ENCODE measurements at regions not wholly inside any gene's neighbourhood (a gene's known extent, or its start where the extent isn't known, plus 50 kb on each side); places are given as distances from the start of the nearest gene placed in this dataset.

DNA sequence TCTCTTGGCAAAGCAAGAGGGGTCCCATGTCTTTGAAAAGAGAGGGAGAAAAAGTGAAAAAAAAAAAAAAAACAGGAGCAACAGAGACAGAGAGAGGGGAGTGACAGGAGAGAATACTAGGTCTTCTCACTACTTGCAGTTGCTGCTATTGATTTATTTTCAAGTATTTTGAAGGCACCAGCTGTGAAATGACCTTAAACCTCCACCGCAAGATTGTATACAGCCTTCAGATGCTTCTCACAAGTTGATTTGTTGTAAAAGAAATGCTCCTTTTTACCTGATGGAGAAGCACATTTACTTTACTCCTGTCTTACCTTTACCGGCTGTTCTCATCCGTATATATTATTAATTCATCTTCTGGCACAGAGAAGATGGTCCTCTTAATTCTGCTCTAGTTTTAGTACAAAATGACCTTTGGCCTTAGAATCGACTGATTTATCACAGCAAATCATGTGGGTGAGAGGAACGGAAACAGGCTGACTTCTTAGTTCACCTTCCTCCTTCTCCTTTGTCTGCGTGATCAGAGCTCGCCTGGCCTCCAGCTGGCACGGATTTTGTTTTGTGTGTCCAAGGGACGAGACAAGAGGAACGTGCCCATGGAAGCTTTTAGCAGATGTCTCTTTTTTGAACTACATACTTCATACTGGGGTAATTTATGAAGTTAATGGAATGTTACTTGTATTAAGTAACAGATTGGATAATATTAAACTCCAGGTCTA is 82.4 kb upstream of the PACRGL start:
- no peak for DNase-seq (ENCODE audit: extremely low read depth in 1 of 4, low spot score in 3 of 4)
- Histone ChIP-seq H3K27me3 (ENCODE audit: control insufficient read depth in 2 of 2, insufficient read depth in 2 of 2, low read length in 2 of 2) (no peaks in the 10 kb centered on the region), H2AFZ (ENCODE audit: low read depth, low read length) (no peak overlapping the region), H3K4me3 (no peak overlapping the region), H3K4me2 (ENCODE audit: insufficient read depth, low read length) (no peak overlapping the region), H3K36me3 (ENCODE audit: control insufficient read depth, insufficient read depth, low read length) (no peaks in the 10 kb centered on the region), H3K4me1 (replicated peaks in 1 of 2; ENCODE audit: control insufficient read depth in 2 of 2, insufficient read depth in 2 of 2, low read length in 2 of 2) (no peaks in the 10 kb centered on the region), H3K9ac (ENCODE audit: insufficient read depth in 1 of 2, low read depth in 2 of 2, low read length in 2 of 2) (no peak overlapping the region), H3K79me2 (ENCODE audit: control insufficient read depth, insufficient read depth, low read length) (no peaks in the 10 kb centered on the region), H4K20me1 (replicated peaks; ENCODE audit: control insufficient read depth, insufficient read depth, low read length) (no peaks in the 10 kb centered on the region), H3K9me3 (replicated peaks; ENCODE audit: control insufficient read depth, insufficient read depth, low read depth, low read length) (no peaks in the 10 kb centered on the region), H3K27ac (ENCODE audit: extremely low read depth, low read depth, low read length) (no peak overlapping the region), H3K9me1 (ENCODE audit: control insufficient read depth, insufficient read depth, low read length) (no peaks in the 10 kb centered on the region)
- no peak for ATAC-seq
- ChIA-PET CTCF (ENCODE audit: low intra/inter-chr PET ratio) (no interaction called here), POLR2A (no interaction called here)
- WGBS (ENCODE audit: insufficient coverage, low coverage, missing lambda C conversion rate), result 14% methylated on average over 10 of the region's 10 CpGs
- in situ Hi-C loops (cut with MboI), result no loop called here
- intact Hi-C loops (cut with micrococcal nuclease), result no loop called here
- FAIRE-seq, result no peak
- BruUV-seq (replicated peaks), result no TSS peak
- no peak for TF ChIP-seq ARNT (IDR thresholded peaks at IDR 0.05)
- no peak for TF ChIP-seq ESRRA (IDR thresholded peaks at IDR 0.05; ENCODE audit: borderline replicate concordance, low read depth)
- TF ChIP-seq U2AF1 (optimal IDR thresholded peaks at IDR 0.05; ENCODE audit: low read depth, low read length), result no peak
- TF ChIP-seq, protein P1, sequence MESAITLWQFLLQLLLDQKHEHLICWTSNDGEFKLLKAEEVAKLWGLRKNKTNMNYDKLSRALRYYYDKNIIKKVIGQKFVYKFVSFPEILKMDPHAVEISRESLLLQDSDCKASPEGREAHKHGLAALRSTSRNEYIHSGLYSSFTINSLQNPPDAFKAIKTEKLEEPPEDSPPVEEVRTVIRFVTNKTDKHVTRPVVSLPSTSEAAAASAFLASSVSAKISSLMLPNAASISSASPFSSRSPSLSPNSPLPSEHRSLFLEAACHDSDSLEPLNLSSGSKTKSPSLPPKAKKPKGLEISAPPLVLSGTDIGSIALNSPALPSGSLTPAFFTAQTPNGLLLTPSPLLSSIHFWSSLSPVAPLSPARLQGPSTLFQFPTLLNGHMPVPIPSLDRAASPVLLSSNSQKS (CRISPR knock-in tag; IDR thresholded peaks at IDR 0.05), result no peak
- no peak for TF ChIP-seq ZNF431 (CRISPR knock-in tag; IDR thresholded peaks at IDR 0.05)
- TF ChIP-seq BRCA1 (IDR thresholded peaks at IDR 0.05), result no peak
- TF ChIP-seq BRCA1 (CRISPR knock-in tag; IDR thresholded peaks at IDR 0.05), result no peak
- no peak for TF ChIP-seq ZC3H11A (IDR thresholded peaks at IDR 0.05; ENCODE audit: low read depth, low read length)
- TF ChIP-seq, protein P2, sequence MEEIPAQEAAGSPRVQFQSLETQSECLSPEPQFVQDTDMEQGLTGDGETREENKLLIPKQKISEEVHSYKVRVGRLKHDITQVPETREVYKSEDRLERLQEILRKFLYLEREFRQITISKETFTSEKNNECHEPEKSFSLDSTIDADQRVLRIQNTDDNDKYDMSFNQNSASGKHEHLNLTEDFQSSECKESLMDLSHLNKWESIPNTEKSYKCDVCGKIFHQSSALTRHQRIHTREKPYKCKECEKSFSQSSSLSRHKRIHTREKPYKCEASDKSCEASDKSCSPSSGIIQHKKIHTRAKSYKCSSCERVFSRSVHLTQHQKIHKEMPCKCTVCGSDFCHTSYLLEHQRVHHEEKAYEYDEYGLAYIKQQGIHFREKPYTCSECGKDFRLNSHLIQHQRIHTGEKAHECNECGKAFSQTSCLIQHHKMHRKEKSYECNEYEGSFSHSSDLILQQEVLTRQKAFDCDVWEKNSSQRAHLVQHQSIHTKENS (CRISPR knock-in tag; IDR thresholded peaks at IDR 0.05), result no peak
- no peak for TF ChIP-seq C11orf30 (IDR thresholded peaks at IDR 0.05; ENCODE audit: low read depth)
- no peak for TF ChIP-seq ZNF583 (CRISPR knock-in tag; IDR thresholded peaks at IDR 0.05)
- TF ChIP-seq SRSF1 (IDR thresholded peaks at IDR 0.05; ENCODE audit: low read depth, low read length), result no peak
- no peak for TF ChIP-seq TGIF2 (CRISPR knock-in tag; IDR thresholded peaks at IDR 0.05)
- TF ChIP-seq STAG1 (CRISPR knock-in tag; IDR thresholded peaks at IDR 0.05; ENCODE audit: borderline replicate concordance), result no peak
- TF ChIP-seq, protein P3, sequence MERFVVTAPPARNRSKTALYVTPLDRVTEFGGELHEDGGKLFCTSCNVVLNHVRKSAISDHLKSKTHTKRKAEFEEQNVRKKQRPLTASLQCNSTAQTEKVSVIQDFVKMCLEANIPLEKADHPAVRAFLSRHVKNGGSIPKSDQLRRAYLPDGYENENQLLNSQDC (CRISPR knock-in tag; IDR thresholded peaks at IDR 0.05), result no peak
- TF ChIP-seq FOXK2 (conservative IDR thresholded peaks at IDR 0.05 in 1 of 2, IDR thresholded peaks at IDR 0.05 in 1 of 2; ENCODE audit: low read depth in 2 of 2), result no peak
